Psoas muscle (tissue), 7 donors: ENCODE measurements at regions not wholly inside any gene's neighbourhood (a gene's known extent, or its start where the extent isn't known, plus 50 kb on each side); places are given as distances from the start of the nearest gene placed in this dataset.

ENCODE experiments used
- ATAC-seq, 4 donors: fragments of 200-7000 bp; cut with Tn5 transposase; one replicate each; pipeline ENCODE4 v1.9.1; 2020; ENCODE audit warnings: moderate library complexity in 3 of 4, mild to moderate bottlenecking in 2 of 4
- DNase-seq, 2 donors: peaks; one replicate each; pipeline ENCODE4 v3.0.0-alpha.2; 2020
- H3K27ac ChIP-seq: fragments of 200-600 bp; one replicate; pipeline ENCODE4 v1.8.0; 2022
- H3K27me3 ChIP-seq, 3 donors: fragments of 200-600 bp in 1 of 3; one replicate each; pipeline versions ENCODE4 v1.6.1 to v1.8.0; 2013 to 2022; ENCODE audit warnings: low read length in 2 of 3, mild to moderate bottlenecking in 2 of 3, moderate library complexity in 1 of 3; ENCODE audit not compliant: insufficient read depth in 3 of 3
- H3K36me3 ChIP-seq, 2 donors: fragments of 200-600 bp in 1 of 2; one replicate each; pipeline versions ENCODE4 v1.6.1 to v1.8.0; 2013 to 2022; ENCODE audit warnings: low read depth in 1 of 2, mild to moderate bottlenecking in 1 of 2, moderate library complexity in 1 of 2; ENCODE audit not compliant: insufficient read depth in 1 of 2
- H3K4me1 ChIP-seq: fragments of 200-600 bp; one replicate; pipeline ENCODE4 v1.8.0; 2022
- H3K4me3 ChIP-seq: fragments of 200-600 bp; one replicate; pipeline ENCODE4 v1.8.0; 2022; ENCODE audit warnings: mild to moderate bottlenecking
- H3K9me3 ChIP-seq: fragments of 200-600 bp; one replicate; pipeline ENCODE4 v1.8.0; 2022
- WGBS, 3 donors: extraction: QIAGEN DNeasy Blood & Tissue Kit; methylation state at CpG; one replicate each; pipeline versions ENCODE4 v1.1.6 to v1.1.7; 2013; 5-methylcytosine and 5-hydroxymethylcytosine counted together
- intact Hi-C, 2 donors: fragments of 100-400 bp; cut with DNase I; formaldehyde crosslinking; loops; one replicate each; pipeline versions ENCODE4 v1.11.0 to v1.14.2; 2022
- TF ChIP-seq, protein P1 (sequence below): fragments of 200-600 bp; IDR thresholded peaks from one replicate; pipeline ENCODE4 v1.8.0; 2022; ENCODE audit warnings: antibody characterized with exemption
- donor health status: healthy with polysubstance abuse.
- donor health status: DM: no; HTN: no; CAD: no; lungs with moderate emphysema.
- donor health status: Bipolar disorder and iron deficiency.
- donor health status: healthy.
- donor health status: DM: yes; HTN: yes; CAD: no.
- donor health status: DM: no; HTN: no; CAD: no.
- donor health status: DM: yes; HTN: yes; CAD: no.

DNA sequence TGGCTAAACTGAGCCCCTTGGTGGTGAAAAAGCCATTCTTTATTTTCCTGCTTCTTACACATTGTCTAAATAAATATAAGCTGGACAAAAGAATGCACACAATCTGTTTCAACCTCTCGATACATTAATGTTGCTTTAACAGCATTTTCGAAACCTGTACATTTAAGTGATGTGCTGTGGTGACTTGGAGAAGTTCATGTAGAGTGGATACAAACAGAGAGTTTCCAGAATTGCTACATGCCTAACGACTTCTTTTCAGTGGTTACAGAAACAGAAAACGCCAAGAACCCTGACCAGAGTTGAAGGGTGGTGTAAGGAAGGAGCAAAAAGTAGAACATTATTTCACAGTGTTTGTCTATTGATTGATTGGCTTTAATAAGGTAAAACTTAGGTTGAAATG, 500.9 kb downstream of the SLC16A7 start:
- no peaks in the 10 kb centered on the region for H3K27me3 ChIP-seq
- ATAC-seq (no peak), DNase-seq (no peak)
- intact Hi-C loops: no loop called here
- no peaks in the 10 kb centered on the region for H3K4me1 ChIP-seq
- no peak overlapping the region for H3K27ac ChIP-seq
- H3K4me3 ChIP-seq: no peak overlapping the region
- H3K36me3 ChIP-seq: no peaks in the 10 kb centered on the region
- TF ChIP-seq, protein P1, sequence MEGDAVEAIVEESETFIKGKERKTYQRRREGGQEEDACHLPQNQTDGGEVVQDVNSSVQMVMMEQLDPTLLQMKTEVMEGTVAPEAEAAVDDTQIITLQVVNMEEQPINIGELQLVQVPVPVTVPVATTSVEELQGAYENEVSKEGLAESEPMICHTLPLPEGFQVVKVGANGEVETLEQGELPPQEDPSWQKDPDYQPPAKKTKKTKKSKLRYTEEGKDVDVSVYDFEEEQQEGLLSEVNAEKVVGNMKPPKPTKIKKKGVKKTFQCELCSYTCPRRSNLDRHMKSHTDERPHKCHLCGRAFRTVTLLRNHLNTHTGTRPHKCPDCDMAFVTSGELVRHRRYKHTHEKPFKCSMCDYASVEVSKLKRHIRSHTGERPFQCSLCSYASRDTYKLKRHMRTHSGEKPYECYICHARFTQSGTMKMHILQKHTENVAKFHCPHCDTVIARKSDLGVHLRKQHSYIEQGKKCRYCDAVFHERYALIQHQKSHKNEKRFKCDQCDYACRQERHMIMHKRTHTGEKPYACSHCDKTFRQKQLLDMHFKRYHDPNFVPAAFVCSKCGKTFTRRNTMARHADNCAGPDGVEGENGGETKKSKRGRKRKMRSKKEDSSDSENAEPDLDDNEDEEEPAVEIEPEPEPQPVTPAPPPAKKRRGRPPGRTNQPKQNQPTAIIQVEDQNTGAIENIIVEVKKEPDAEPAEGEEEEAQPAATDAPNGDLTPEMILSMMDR: no peak
- WGBS, 3 donors: 86 to 91% (median 86%) methylated on average over 4 of the region's 4 CpGs
- H3K9me3 ChIP-seq: peaks cover 5% of the 10 kb centered on the region

DNA sequence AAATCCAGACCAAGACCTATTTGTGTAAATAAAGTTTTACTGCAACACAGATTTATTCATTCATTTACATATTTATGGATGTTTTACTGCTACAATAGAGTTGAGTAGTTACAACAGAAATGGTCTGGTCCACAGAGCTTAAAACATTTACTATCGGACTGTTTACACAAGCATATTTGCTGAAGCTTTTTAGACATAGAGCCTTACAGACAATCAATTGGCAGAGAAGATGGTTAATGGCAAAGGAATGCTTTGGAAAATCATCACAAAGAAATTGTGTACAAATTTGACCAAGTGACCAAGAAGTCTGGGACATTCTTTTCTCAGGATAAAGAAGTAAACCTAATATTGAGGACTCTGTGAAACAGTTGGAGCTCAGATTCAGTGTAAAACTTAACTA, 504.3 kb downstream of the SLC16A7 start:
- DNase-seq (no peak), ATAC-seq (no peak)
- Histone ChIP-seq H3K27ac (no peak overlapping the region), H3K36me3 (no peaks in the 10 kb centered on the region), H3K4me3 (no peak overlapping the region), H3K27me3 (no peaks in the 10 kb centered on the region), H3K9me3 (peaks cover 5% of the 10 kb centered on the region), H3K4me1 (no peaks in the 10 kb centered on the region)
- intact Hi-C loops: no loop called here
- WGBS, 3 donors: 91 to 98% (median 95%) methylated on average over 1 of the region's 1 CpG
- TF ChIP-seq, protein P1: no peak

DNA sequence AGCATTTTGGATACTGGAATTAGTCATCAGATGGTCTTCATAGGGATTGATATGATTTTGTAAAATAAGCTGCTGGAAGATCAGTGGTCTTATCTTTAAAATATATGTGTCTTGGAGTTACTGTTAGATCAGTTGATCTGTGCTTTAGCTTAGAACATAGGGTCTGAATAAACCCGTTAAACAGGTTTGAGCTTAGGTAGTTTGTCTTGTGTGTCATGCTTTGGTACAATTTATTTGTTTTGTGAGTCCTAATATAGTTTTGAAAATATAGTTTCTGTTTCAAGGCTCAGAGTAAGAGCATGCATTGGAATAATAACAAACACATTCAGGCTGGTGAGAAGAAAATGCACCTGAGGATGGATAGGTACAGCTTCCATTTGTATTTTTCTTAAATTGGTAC, 505.0 kb downstream of the SLC16A7 start:
- 89 to 100% (median 92%) methylated on average over 1 of the region's 1 CpG for WGBS, 3 donors
- TF ChIP-seq, protein P1: no peak
- H3K27ac ChIP-seq: no peak overlapping the region
- intact Hi-C loops: no loop called here
- no peak for DNase-seq
- peaks cover 5% of the 10 kb centered on the region for H3K9me3 ChIP-seq
- H3K27me3 ChIP-seq: no peaks in the 10 kb centered on the region
- no peaks in the 10 kb centered on the region for H3K4me1 ChIP-seq
- ATAC-seq: no peak
- no peaks in the 10 kb centered on the region for H3K36me3 ChIP-seq
- no peak overlapping the region for H3K4me3 ChIP-seq

DNA sequence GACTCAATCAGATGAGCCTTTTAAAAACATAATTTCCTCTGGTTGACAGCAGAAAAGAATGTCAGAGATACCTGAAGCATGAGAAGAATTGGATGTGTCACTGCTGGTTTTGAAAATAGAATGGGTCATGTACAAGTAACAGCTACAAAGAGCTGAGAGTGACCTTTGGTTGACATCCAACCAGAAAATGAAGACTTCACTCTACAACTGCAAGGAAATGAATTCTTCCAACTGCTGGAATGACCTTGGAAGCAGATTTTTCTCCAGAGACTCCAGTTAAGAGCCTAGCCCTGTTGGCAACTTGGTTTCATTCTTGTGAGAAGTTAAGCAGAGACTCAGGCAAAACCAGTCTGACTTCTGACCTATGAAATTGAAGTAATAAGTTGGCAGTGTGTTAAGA, 505.9 kb downstream of the SLC16A7 start:
- H3K4me1 ChIP-seq: no peaks in the 10 kb centered on the region
- DNase-seq: no peak
- no peak overlapping the region for H3K4me3 ChIP-seq
- peaks cover 5% of the 10 kb centered on the region for H3K9me3 ChIP-seq
- H3K27ac ChIP-seq: no peak overlapping the region
- TF ChIP-seq, protein P1: no peak
- no peaks in the 10 kb centered on the region for H3K36me3 ChIP-seq
- no peak for ATAC-seq
- intact Hi-C loops: no loop called here
- no peaks in the 10 kb centered on the region for H3K27me3 ChIP-seq

DNA sequence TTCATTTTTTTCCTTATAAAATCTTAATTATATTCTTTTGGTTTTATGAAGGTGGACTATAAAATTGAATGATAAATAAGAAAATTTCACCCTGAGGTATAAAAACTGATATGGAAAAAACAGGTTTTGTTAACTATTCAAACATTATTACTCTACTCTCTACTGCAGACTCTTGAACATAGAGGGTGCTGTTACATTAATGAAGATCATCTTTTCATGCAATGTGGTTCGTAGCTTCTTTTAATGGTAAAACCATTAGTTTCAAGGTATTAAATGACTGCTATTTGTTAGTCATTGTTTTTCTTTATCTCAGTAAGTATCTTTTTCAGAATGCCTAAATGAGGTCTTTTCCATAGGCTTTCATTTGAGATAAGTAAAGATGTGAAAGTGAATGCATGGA, 510.4 kb downstream of the SLC16A7 start:
- Histone ChIP-seq H3K27me3 (no peaks in the 10 kb centered on the region), H3K36me3 (no peaks in the 10 kb centered on the region), H3K27ac (no peak overlapping the region), H3K9me3 (no peaks in the 10 kb centered on the region), H3K4me3 (no peak overlapping the region), H3K4me1 (no peaks in the 10 kb centered on the region)
- WGBS, 3 donors: 38 to 42% (median 40%) methylated on average over 1 of the region's 1 CpG
- intact Hi-C loops: no loop called here
- TF ChIP-seq, protein P1: no peak
- ATAC-seq (no peak), DNase-seq (no peak)
